CD14-positive monocyte (primary cell): ENCODE measurements at regions not wholly inside any gene's neighbourhood (a gene's known extent, or its start where the extent isn't known, plus 50 kb on each side); places are given as distances from the start of the nearest gene placed in this dataset.

ENCODE experiments used
- DNase-seq, 3 donors: peaks; one replicate each; pipeline ENCODE4 v3.0.0-alpha.2; 2011 to 2022
- H2AFZ ChIP-seq: 2 replicates; pipeline ENCODE4 v1.6.0; 2012; ENCODE audit warnings: mild to moderate bottlenecking, low read depth, low read length, inconsistent platforms; ENCODE audit not compliant: insufficient read depth, poor library complexity, severe bottlenecking
- H3K27ac ChIP-seq, 2 donors: 1 replicate in 1 of 2; 2 replicates in 1 of 2; pipeline ENCODE4 v1.5.1; 2012 to 2013; ENCODE audit warnings: low read length in 2 of 2, control low read depth in 1 of 2, inconsistent platforms in 1 of 2, low read depth in 1 of 2, mild to moderate bottlenecking in 1 of 2
- H3K27me3 ChIP-seq, 2 donors: one replicate each; pipeline versions ENCODE4 v1.6.0 to v1.6.1; 2011 to 2013; ENCODE audit warnings: low read length in 2 of 2; ENCODE audit not compliant: control insufficient read depth in 2 of 2, insufficient read depth in 2 of 2
- H3K36me3 ChIP-seq, 2 donors: replicated peaks in 1 of 2; 1 replicate in 1 of 2; 2 replicates in 1 of 2; pipeline versions ENCODE4 v1.5.1 to v1.6.1; 2012 to 2013; ENCODE audit warnings: low read length in 2 of 2, control low read depth in 1 of 2, inconsistent platforms in 1 of 2, mild to moderate bottlenecking in 1 of 2; ENCODE audit not compliant: insufficient read depth in 2 of 2, control insufficient read depth in 1 of 2
- H3K4me1 ChIP-seq, 2 donors: 1 replicate in 1 of 2; 2 replicates in 1 of 2; pipeline versions ENCODE4 v1.5.1 to v1.6.1; 2012 to 2013; ENCODE audit warnings: low read length in 2 of 2, control low read depth in 1 of 2, inconsistent platforms in 1 of 2, mild to moderate bottlenecking in 1 of 2, moderate library complexity in 1 of 2; ENCODE audit not compliant: insufficient read depth in 2 of 2, control insufficient read depth in 1 of 2
- H3K4me2 ChIP-seq: replicated peaks from 2 replicates; pipeline ENCODE3; 2012; ENCODE audit warnings: low read length, moderate library complexity, mild to moderate bottlenecking; ENCODE audit not compliant: poor library complexity, severe bottlenecking; ENCODE audit errors: extremely low read depth
- H3K4me3 ChIP-seq, 3 experiments: fragments of 200-600 bp in 1 of 3; sonication (generic) in 1 of 3; replicated peaks in 1 of 3; 1 replicate in 2 of 3; 2 replicates in 1 of 3; pipeline ENCODE4 v1.5.1; 2011 to 2013; ENCODE audit warnings: low read length in 3 of 3, mild to moderate bottlenecking in 3 of 3, control low read depth in 2 of 3, low read depth in 2 of 3, inconsistent platforms in 1 of 3, moderate library complexity in 1 of 3
- H3K79me2 ChIP-seq: 2 replicates; pipeline ENCODE4 v1.6.0; 2012; ENCODE audit warnings: mild to moderate bottlenecking, control low read depth, inconsistent platforms, low read length, moderate library complexity; ENCODE audit not compliant: insufficient read depth
- H3K9ac ChIP-seq: 2 replicates; pipeline ENCODE4 v1.6.0; 2017; ENCODE audit warnings: low read length, mild to moderate bottlenecking; ENCODE audit not compliant: insufficient read depth, poor library complexity, severe bottlenecking
- H3K9me3 ChIP-seq, 2 donors: replicated peaks in 1 of 2; 1 replicate in 1 of 2; 2 replicates in 1 of 2; pipeline versions ENCODE4 v1.5.1 to v1.6.1; 2012 to 2013; ENCODE audit warnings: low read length in 2 of 2, control low read depth in 1 of 2; ENCODE audit not compliant: control insufficient read depth in 1 of 2, insufficient read depth in 1 of 2
- H4K20me1 ChIP-seq: 2 replicates; pipeline ENCODE4 v1.6.0; 2012; ENCODE audit warnings: mild to moderate bottlenecking, low read length, control low read depth, moderate library complexity; ENCODE audit not compliant: insufficient read depth
- H3K27ac Mint-ChIP-seq, 7 donors: one replicate each; pipeline ENCODE4 v1.8.0; 2020; ENCODE audit warnings: mild to moderate bottlenecking in 7 of 7, mixed read lengths in 7 of 7, moderate library complexity in 6 of 7, inconsistent platforms in 2 of 7
- H3K27me3 Mint-ChIP-seq, 3 donors: one replicate each; pipeline ENCODE4 v1.8.0; 2021 to 2022; ENCODE audit warnings: low read depth in 3 of 3, mild to moderate bottlenecking in 3 of 3, mixed read lengths in 3 of 3, moderate library complexity in 3 of 3, inconsistent platforms in 1 of 3
- H3K36me3 Mint-ChIP-seq, 2 donors: one replicate each; pipeline ENCODE4 v1.8.0; 2020; ENCODE audit warnings: mixed read lengths in 2 of 2, inconsistent platforms in 1 of 2, mild to moderate bottlenecking in 1 of 2
- H3K4me1 Mint-ChIP-seq: one replicate; pipeline ENCODE4 v1.8.0; 2020; ENCODE audit warnings: mild to moderate bottlenecking, mixed read lengths
- H3K4me3 Mint-ChIP-seq, 2 donors: one replicate each; pipeline ENCODE4 v1.8.0; 2020; ENCODE audit warnings: mild to moderate bottlenecking in 2 of 2, mixed read lengths in 2 of 2, moderate library complexity in 1 of 2
- H3K9me3 Mint-ChIP-seq, 7 donors: one replicate each; pipeline ENCODE4 v1.8.0; 2020 to 2022; ENCODE audit warnings: mixed read lengths in 7 of 7, mild to moderate bottlenecking in 6 of 7, moderate library complexity in 6 of 7, inconsistent platforms in 2 of 7
- WGBS: methylation state at CpG from one replicate; pipeline ENCODE4 v1.1.5; 2013; ENCODE audit warnings: missing lambda C conversion rate; ENCODE audit not compliant: insufficient coverage; 5-methylcytosine and 5-hydroxymethylcytosine counted together
- intact Hi-C, 2 donors: fragments of 100-400 bp; cut with micrococcal nuclease; formaldehyde crosslinking; loops; one replicate each; pipeline versions ENCODE4 v1.15.0 to v1.15.1; 2023
- TF ChIP-seq, protein P1 (sequence below): fragments of 200-600 bp; IDR thresholded peaks from one replicate; pipeline ENCODE4 v1.8.0; 2022; ENCODE audit warnings: antibody characterized with exemption, mild to moderate bottlenecking

DNA sequence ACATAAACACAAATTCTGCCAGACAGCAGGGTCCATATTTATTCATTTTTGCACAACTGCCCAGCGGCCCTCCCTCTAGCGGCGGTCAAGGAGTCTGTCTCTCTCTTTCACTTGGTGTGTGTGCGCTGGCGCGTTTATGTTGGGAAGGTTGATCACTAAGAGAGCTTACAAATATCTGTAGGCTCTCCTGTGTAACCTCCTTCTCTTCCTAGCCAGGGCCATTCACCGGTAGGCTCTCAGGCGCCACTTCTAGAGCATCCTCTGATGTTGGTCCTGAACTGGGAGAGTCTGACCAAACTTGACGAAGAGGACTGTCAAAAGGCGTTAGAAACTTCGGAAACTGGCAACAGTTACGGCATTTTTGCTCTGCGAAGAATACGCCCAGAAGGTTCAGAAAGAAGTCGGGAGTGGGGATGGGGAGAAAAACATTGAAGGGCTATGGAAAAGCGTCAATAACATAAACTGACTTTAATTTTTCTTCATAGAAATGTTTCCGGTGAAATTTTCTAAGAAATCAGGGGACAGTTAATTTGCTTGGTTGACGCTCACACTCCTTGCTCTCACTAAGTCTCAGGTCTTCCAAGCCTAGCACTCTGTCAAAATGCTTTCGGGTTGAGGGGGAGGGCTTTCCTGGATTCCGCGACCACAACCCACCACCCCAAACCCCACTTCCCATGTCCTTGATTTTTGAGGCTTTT is 731.1 kb downstream of the ZWINT start:
- TF ChIP-seq, protein P1, sequence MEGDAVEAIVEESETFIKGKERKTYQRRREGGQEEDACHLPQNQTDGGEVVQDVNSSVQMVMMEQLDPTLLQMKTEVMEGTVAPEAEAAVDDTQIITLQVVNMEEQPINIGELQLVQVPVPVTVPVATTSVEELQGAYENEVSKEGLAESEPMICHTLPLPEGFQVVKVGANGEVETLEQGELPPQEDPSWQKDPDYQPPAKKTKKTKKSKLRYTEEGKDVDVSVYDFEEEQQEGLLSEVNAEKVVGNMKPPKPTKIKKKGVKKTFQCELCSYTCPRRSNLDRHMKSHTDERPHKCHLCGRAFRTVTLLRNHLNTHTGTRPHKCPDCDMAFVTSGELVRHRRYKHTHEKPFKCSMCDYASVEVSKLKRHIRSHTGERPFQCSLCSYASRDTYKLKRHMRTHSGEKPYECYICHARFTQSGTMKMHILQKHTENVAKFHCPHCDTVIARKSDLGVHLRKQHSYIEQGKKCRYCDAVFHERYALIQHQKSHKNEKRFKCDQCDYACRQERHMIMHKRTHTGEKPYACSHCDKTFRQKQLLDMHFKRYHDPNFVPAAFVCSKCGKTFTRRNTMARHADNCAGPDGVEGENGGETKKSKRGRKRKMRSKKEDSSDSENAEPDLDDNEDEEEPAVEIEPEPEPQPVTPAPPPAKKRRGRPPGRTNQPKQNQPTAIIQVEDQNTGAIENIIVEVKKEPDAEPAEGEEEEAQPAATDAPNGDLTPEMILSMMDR, result no peak
- intact Hi-C loops, result no loop called here
- H3K4me2 ChIP-seq, result no peak overlapping the region
- H4K20me1 ChIP-seq, result no peaks in the 10 kb centered on the region
- no peak overlapping the region for H3K4me3 ChIP-seq
- H3K9me3 Mint-ChIP-seq, result peaks cover 0 to 10% (median 7%) of the 10 kb centered on the region in 7 donors
- no peak overlapping the region for H3K9ac ChIP-seq
- peak overlapping the region in 1 of 2 donors; percentile 86 for H3K4me3 Mint-ChIP-seq
- no peak for DNase-seq
- no peaks in the 10 kb centered on the region for H3K4me1 ChIP-seq
- H2AFZ ChIP-seq, result no peak overlapping the region
- no peaks in the 10 kb centered on the region for H3K36me3 ChIP-seq
- no peaks in the 10 kb centered on the region for H3K79me2 ChIP-seq
- peaks cover 0 to 2% of the 10 kb centered on the region in 2 donors for H3K36me3 Mint-ChIP-seq
- no peak overlapping the region for H3K27ac Mint-ChIP-seq
- 7% methylated on average over 6 of the region's 21 CpGs for WGBS
- H3K9me3 ChIP-seq, result peaks cover 0 to 7% of the 10 kb centered on the region in 2 donors
- no peak overlapping the region for H3K27ac ChIP-seq
- peaks cover 11% of the 10 kb centered on the region for H3K4me1 Mint-ChIP-seq
- peaks cover 25 to 55% of the 10 kb centered on the region in 2 donors for H3K27me3 ChIP-seq
- peaks cover 41 to 55% (median 43%) of the 10 kb centered on the region in 3 donors for H3K27me3 Mint-ChIP-seq

GRCh38 chr10:55628260-55628701 is 732.8 kb downstream of the ZWINT start:
- H3K4me2 ChIP-seq, result no peak overlapping the region
- H2AFZ ChIP-seq, result no peak overlapping the region
- intact Hi-C loops, result no loop called here
- no peak overlapping the region for H3K4me3 ChIP-seq
- Mint-ChIP-seq H3K9me3 (peaks cover 0 to 10% (median 7%) of the 10 kb centered on the region in 7 donors), H3K27ac (no peak overlapping the region), H3K4me3 (peak overlapping the region in 1 of 2 donors; percentile 64), H3K36me3 (peaks cover 0 to 2% of the 10 kb centered on the region in 2 donors), H3K4me1 (peaks cover 11% of the 10 kb centered on the region), H3K27me3 (peaks cover 41 to 51% (median 43%) of the 10 kb centered on the region in 3 donors)
- 1% methylated on average over 30 of the region's 30 CpGs for WGBS
- no peak overlapping the region for H3K9ac ChIP-seq
- no peaks in the 10 kb centered on the region for H3K4me1 ChIP-seq
- H4K20me1 ChIP-seq, result no peaks in the 10 kb centered on the region
- TF ChIP-seq, protein P1, result no peak
- H3K27ac ChIP-seq, result no peak overlapping the region
- no peaks in the 10 kb centered on the region for H3K36me3 ChIP-seq
- H3K79me2 ChIP-seq, result no peaks in the 10 kb centered on the region
- peaks cover 25 to 55% of the 10 kb centered on the region in 2 donors for H3K27me3 ChIP-seq
- peaks cover 0 to 7% of the 10 kb centered on the region in 2 donors for H3K9me3 ChIP-seq
- no peak for DNase-seq
